HG03457 (cell line): ENCODE measurements at regions not wholly inside any gene's neighbourhood (a gene's known extent, or its start where the extent isn't known, plus 50 kb on each side); places are given as distances from the start of the nearest gene placed in this dataset.

Experiments used
- ATAC-seq: cut with Tn5 transposase; IDR thresholded peaks from one replicate; pipeline ENCODE4 v1.9.1; 2021; ENCODE audit warnings: moderate number of reproducible peaks; ENCODE audit not compliant: unreplicated experiment

DNA sequence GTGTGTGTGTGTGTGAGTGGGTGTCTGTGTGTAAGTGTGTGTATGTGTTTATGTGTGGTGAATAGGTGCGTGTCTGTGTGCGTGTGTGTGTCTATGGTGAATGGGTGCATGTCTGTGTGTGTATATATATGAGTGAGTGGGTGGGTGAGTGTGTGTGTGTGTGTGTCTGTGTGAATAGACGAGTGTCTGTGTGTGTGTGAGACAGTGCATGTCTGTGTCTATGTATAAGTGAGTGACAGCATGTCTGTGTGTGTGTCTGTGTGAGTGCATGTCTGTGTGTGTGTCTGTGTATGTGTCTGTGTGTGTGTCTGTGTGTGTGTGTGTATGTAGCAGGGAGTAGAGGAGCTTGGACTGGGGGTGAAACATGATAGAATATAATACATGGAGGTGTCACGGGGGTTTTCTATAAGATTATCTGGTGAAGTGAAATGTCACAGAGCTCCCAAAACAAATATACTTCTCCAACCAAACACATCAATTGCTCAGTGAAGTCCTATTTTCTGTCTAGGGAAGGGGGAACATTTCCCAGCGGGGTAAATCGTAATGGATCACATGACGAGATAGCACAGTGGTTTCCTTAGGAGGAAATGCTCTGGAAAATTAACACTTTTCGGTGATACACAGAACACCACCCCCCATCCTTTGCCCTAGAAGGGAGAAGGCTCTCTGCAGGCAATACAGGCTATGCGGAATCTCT lies 723.3 kb upstream of the CELF2 start:
- no peak for ATAC-seq

DNA sequence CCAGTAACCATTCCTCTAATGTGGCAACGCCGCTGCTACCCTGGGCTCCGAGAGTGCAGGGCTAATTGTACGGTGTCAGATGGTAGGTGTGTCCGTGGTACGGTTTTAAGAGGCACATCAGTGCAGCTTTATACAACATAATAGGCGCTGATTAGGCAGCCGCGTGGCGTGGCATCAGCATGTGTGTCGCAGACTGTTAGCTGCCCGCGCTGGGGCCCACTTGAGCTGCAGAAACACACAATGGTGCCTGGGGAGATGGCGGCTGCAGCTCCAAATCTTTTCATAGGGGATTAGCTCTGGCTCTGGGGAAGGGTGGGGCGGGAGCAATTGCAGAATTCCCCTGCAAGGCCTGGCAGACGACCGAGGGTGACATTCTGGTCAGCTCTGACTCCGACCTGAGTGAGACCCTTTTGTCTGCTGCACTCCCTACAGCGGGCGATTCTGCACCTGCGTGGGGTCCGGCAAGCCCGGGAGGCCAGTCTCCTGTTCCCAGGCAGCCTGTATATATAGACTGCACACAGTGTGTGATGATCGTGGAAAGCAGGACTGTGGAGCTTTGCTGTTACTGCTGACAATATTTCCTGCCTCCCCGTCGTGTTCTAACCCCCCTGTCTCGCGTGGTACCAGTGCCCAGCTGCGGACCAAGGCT lies 722.7 kb upstream of the CELF2 start:
- ATAC-seq: no peak

DNA sequence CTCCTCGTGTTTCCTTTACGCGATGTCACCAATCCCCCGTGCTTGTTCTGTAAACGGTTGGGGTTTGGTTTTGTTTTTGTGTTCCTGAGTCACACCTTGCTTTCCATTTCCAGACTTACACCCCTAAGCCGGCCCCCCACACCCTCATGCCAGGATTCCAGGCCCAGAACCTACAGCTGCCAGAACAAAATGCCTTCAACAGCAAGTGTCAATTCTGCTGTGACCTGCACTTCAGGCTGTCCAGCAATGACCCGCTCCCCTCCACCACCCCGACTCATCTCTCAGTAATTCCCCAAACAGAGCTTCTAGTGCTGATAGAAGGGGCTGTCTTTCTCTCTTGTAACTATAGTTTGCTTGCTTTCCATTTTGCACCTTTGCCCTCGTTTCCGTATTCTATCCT lies 722.1 kb upstream of the CELF2 start:
- ATAC-seq: no peak

DNA sequence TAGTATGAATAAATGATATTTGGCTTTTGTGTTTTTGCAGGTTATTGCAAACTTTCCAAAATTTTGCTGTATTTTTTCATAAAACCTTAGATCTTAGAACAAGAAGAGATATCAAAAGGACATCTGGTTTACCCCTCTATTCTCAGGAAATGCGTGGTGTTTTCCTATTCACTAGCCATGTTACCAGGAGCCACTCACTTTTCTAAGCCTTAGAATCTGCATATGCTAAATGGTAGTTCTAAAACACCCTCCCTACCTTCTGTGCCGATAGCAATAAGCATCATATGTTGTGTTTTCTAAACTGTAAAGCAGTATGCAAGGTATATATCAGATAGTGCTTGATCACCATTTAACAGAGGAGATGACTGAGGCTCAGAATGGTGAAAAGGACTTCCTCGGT lies 715.0 kb upstream of the CELF2 start:
- ATAC-seq: no peak

DNA sequence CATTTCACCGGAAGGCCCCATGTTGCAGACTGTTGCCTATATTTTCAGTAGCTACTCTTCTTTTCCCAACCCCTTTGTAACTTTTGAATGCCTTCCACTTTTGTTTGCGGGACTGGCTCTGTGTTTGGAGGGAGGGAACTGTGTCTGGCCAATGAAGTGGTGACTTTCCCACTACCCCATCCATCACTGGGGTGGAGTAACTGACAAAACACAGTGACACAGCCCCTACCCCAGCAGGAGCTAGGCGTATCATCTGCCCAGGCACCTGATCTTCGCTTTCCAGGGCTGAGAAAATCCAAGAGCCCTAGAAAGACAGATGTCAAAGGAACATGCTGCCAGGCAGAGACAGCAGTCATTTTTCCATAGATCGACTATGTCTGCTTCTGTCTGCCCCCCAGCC lies 710.6 kb upstream of the CELF2 start:
- ATAC-seq: no peak

DNA sequence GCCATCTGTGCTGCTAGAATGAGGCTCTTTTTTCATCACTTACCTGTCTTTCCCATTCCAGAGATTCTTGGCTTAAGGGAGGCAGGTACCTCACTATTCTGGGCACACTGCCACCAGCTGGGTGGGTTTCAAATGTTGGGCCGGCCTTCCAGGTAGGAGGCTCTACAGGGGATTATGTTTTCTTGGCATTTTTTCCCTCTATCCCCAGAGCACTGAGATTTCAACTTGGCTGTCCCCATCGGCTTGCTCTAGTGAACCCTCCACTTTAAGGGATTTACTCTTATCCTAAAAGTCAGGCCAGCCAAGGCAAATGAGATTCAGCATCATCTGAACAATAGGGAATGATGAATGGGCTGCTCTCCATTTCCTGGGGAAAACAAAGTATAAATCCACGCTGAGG lies 710.1 kb upstream of the CELF2 start:
- no peak for ATAC-seq

DNA sequence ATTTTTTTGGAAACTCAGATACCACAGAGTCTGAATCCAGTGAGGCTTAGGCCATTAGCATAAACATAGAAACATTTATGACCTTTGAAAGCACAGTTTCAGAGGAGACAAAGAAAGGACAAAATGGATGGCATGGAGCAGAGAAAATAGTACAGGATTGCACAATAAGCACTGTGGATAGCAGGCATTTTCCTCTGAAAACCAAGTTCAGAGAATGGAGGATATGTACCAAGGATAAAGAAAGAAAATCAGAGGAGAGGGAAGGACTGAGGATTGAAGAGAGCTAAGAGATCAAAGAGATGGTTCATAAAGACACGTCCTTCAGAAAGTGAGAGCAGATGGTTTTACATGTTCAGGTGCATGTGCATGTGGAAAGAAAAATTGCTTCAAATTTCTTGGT lies 707.2 kb upstream of the CELF2 start:
- ATAC-seq: no peak

DNA sequence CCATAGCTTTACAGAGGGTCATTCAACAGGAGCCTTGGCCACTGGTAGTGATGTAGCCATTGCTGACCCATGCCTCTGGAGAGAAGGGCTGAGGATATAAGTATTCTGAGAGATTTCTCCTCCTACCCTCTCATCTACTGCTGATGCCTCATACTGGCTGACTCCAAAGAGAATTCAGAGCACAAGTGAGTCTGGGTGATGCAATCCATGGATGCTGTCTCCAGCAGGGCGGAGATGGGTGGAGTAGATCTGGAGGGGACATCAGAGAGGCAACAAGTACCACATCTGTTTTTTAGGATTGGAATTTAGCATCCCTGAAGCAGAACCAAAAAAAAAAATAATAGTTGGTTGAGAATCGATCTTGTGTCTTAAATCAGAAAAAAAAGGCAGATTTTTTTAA lies 705.7 kb upstream of the CELF2 start:
- ATAC-seq: no peak

DNA sequence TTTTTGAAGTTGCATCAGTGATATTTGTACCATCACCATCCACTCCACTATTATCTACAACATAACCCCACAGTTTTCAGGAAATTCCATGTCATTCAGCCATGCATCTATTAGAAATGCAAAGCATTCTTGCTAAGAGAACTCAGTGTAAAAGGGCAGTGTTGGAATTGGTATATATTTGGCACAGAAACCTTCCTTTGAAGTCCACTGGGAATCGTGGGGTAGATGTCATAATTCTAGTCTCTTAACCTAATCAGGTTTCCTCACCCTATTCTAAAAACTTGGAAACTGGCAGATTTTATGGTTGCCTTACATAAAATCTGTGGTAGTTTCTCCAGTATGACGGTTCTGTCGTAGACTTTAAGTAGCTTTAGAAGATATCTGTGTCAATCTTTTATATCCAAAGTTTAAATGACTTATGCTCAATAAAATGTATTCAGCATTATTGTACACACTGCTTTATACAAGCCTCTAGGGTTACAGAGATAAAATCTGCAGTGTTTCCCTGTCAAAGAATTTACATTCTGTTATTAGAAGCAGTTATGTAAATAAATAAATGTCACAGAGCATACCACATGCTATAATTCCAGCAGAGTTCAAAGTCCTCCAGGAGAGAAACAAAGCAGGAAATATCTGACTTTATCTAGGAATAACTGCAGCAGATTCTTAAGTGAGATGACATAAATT lies 704.4 kb upstream of the CELF2 start:
- no peak for ATAC-seq

DNA sequence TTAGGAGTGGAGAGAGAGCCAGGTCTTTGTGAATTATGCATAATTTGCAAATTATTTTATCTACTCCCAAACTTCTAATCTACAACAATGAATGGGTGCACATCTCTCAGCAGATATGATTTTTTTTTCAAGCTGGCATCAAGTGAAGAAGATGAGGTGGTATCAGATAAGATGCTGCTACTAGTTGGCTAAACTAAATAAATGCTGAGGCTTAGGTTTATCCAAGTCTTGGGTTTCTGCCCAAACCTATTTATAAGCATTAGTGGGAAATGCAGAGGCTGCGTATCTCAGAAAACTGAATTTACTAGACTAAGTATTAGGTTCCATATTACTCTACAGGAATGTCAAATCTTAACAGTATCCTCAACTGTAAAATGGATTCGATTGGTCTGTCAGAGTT lies 703.0 kb upstream of the CELF2 start:
- ATAC-seq: no peak

DNA sequence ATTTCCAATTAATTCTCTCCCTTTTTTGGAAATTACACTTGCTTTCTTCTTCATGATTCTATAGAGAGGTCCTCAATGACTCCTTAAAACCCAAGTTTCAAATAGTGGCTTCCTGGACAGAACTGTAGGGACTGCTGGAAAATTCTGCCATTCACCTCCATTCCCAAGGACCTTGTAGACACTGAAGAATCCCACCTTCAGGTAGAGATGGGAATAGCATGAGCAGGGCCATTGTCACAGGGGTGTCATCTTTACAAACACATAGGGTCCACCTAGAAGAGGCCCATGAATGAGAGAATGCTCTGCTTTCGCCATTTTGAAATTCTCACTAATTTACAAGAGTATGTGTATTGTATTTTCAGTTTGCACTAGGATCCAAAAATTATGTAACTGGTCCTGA lies 701.7 kb upstream of the CELF2 start:
- ATAC-seq: no peak

DNA sequence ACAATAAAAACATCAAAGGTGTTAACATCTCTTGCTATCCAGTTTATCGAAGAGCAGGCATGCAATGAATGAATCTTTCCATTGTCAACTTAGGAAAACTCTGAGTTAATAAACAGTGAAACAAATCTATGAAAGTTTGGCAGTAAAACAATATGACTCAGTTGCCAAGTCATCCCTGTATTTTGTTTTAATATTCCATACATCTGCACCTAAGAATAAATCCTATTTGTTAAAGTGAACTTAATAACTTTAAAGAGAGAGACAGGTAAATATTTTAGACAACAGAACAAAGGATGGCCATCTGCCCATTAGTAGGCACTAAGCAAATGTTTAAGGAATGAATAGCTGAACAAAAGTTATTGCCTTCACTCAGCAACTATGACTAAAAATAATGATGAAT lies 700.5 kb upstream of the CELF2 start:
- no peak for ATAC-seq

DNA sequence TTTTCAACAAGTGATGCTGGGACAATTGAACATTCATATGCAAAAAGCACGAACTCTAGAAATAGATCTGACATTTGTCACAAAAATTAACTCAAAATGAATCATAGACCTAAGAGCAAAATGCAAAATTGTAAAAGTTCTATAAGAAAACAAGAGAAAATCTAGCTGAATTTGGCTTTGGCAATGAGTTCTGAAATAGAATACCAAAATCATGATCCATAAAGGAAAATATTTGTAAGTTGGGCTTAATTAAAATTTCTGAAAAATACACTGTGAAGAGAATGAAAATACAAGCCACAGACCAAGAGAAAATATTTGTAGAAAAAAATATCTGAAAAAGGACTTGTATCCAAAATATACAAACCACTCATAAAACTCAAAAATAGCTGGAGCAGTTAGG lies 698.8 kb upstream of the CELF2 start:
- ATAC-seq: no peak

DNA sequence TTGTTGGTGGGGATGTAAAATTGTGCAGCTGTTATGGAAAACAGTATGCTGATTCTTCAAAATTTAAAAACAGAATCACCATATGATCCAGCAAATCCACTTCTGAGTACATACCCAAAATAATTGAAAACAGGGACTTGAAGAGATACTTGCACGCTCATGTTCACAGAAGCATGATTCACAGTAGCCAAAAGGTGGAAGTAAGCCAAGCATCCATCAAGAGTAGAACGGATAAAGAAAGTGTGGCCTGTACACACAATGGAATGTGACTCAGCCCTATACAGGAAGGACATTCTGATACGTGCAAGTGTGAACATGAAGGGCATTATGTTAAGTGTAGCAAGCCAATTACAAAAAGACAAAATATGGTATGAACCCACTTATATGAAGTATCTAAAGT lies 696.7 kb upstream of the CELF2 start:
- no peak for ATAC-seq

DNA sequence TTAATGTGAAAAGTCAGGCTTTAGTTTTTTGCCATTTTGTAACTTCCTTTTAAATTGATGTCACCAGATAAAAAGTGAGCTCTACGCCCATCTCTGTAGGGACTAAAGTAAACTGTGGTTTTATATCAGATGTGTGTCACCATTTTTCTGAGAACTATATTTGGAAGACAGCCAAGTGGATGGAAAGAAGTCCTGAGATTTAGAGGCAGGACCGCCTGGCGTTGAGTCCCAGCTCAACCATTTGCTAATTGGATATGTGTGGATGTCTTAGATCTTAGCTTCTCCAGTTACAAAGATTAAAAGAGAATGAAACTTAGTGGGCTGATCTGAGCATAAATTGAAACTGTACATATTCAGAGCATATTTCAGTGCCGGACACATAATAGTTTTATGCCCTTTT lies 691.6 kb upstream of the CELF2 start:
- no peak for ATAC-seq

DNA sequence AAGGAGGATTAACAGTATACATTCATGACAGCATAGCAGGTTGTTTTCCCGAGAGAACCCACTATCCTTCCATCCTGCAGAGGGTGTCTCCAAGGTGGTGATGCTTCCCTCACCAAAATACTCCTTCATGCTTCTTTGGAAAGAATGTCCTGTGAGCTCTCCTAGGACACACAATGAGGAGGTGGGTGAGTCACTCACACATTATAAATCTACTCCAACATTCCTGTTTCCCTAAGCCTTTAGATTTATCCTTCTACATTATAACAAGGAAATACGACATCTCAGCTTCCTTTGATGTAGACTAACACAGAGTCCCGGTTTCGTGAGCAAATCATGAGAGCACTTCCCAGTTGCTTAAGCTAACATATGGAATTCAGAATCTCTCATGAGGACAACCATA lies 689.7 kb upstream of the CELF2 start:
- ATAC-seq: no peak

DNA sequence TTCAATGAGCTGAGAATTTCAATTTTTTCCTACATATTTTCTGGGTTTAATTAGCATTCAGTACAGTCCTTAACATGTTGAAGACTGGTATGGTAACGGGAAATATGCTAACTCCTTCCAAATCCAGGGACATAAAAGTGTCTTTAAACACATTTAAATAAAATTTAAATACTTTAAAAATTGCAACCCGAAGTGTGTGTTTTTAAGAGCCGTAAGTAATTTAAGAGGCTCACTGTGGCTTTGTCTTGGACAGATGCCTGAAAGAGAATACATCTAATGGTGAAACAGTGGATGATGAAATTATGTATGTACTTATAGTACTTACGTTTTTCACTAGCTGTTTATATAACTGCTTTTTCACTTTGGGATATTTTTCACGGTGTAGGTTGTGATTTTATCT lies 687.3 kb upstream of the CELF2 start:
- no peak for ATAC-seq

DNA sequence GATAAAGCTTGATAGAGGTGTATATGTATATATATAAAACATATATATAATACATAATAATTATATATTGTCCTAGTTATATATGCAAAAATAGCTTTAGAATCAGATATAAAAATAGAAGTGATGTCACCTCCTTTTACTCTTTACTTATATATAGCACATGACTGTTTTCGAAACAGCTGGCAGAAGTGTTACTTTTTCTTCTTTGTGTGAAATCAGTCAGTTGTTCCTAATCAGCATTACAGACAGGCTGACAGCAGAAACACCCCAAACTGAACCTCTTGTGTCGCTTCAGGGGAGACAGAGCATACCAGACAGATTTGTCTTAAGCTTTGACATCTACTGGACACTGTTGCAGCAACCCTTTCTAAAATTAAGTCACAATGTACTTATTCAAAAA lies 684.9 kb upstream of the CELF2 start:
- no peak for ATAC-seq

DNA sequence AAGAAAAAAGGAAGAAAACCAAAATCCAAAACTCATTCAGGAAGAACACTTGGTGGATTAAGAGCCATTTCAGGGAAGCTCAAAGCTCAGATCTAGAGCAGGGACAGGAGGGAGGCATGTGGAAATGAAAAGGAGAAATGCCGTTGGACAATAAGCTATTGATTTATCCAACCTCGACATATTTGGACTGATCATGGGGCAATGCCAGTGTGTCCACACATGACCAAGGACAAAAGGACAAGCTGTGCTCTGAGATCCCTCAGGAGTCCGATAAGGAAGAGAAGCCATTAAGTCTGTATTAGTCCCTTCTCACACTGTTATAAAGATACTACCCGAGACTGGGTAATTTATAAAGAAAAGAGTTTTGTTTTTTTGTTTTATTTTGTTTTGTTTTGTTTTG lies 684.0 kb upstream of the CELF2 start:
- ATAC-seq: no peak

DNA sequence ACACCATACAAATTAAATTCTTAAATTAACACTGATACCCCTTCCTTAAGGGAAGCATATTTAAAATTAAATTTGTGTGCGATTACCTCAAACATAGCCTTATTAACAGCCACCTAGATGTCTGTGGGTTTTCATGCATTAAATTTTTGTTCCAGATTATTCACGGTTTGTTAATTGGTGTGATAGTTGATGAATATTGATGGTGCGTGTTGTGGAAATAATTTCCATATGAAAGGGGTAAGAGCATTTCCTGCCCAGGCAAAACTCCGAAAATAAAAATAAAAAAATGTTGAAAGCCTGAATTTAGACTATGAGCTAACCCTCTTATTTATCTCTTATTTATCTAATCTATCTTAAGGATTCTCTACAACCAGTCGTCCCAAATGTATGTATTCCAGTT lies 679.3 kb upstream of the CELF2 start:
- no peak for ATAC-seq

DNA sequence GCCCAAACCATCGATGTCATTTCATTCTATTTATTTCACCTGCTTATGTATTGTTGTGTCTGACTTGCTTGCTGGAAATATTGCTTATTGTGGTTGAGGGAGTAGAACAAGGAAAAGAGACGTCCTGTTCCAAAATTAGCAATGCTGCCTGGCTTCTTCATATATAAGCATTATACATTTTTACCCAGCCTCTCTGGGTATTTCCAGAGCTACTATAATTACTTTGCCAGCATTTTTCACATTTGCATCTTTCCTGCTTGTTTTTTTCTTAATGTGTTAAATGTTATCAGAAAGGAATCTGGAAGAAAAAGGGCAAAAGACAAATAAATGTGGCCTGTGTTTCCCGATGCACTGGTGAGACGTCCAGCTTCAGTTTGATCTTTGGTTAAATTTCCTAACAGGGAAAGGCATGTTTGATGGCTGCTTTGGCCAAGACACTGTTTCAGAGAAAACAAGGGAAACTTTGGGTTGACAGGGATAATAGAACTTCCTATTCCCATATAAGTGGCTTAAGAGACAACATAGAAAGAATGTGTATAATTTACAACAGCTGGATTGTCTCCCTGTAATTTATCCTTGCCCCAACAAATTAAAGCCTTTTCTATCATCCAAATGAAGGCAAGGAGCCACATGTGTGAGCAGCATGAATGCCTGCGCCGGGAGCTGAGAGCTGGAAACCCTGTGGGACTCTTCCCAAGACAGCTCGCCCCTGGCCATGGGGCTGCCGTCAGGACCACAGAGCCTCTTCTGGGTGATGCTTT lies 671.1 kb upstream of the CELF2 start:
- no peak for ATAC-seq

DNA sequence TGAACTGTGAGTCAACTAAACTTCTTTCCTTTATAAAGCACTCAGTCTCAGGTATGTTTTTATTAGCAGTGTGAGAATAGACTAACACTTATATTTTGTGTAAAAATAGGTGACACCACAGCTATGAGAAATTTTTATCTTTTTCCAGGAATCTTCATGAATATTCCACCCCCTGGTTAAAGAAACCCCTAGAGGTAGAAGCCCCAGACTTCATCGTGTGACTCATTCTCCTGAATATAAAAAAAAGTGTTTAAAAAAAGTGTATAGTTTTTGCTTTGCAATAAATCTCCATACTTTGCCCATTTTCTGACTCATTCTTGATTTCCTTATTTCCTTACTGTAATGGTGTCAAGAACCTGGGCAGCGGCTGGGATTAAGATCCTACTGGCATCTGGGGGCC lies 667.6 kb upstream of the CELF2 start:
- no peak for ATAC-seq
